ENCODE measurements at regions not wholly inside any gene's neighbourhood (a gene's known extent, or its start where the extent isn't known, plus 50 kb on each side); places are given as distances from the start of the nearest gene placed in this dataset.
"Not testable (repeated sequence)": the region's sequence is repeated elsewhere in the genome, so short reads cannot be mapped to it uniquely, and the experiment has no call there.

DNA sequence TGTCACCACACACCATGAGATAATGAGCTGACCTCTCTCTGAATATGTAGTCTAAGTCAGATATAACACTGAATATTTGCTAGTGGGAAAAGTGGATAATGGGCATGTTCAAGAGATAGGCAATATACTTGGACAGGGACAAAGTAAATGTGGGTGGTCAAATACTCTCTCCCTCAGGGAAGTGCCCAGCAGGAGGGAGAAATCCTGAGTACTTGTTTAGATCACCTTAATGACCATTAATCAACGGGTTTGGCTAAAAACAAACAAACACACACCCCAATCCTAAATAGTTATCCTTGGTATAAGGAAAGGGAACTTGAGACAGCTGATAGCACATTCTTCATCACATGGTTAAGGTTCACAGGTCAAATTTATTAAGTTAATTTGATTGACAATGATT, 933.5 kb downstream of the C4orf33 start:
- no peak overlapping the region for H3K27ac Mint-ChIP-seq
- no peak for DNase-seq
- TF ChIP-seq, protein P1, sequence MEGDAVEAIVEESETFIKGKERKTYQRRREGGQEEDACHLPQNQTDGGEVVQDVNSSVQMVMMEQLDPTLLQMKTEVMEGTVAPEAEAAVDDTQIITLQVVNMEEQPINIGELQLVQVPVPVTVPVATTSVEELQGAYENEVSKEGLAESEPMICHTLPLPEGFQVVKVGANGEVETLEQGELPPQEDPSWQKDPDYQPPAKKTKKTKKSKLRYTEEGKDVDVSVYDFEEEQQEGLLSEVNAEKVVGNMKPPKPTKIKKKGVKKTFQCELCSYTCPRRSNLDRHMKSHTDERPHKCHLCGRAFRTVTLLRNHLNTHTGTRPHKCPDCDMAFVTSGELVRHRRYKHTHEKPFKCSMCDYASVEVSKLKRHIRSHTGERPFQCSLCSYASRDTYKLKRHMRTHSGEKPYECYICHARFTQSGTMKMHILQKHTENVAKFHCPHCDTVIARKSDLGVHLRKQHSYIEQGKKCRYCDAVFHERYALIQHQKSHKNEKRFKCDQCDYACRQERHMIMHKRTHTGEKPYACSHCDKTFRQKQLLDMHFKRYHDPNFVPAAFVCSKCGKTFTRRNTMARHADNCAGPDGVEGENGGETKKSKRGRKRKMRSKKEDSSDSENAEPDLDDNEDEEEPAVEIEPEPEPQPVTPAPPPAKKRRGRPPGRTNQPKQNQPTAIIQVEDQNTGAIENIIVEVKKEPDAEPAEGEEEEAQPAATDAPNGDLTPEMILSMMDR (IDR thresholded peaks at IDR 0.05): no peak
- H3K36me3 Mint-ChIP-seq (ENCODE audit: low read depth): no peaks in the 10 kb centered on the region
- H3K9me3 Mint-ChIP-seq: no peaks in the 10 kb centered on the region; the same call in 1 of the 2 replicates
- no peaks in the 10 kb centered on the region; the same call in 1 of the 2 replicates for H3K27me3 Mint-ChIP-seq (ENCODE audit: insufficient read depth)
- H3K4me3 Mint-ChIP-seq: no peak overlapping the region
- no peaks in the 10 kb centered on the region for H3K4me1 Mint-ChIP-seq (ENCODE audit: low read depth)

GRCh38 chr4:130031858-130032257, 935.9 kb downstream of the C4orf33 start:
- H3K9me3 Mint-ChIP-seq: no peaks in the 10 kb centered on the region; the same call in 1 of the 2 replicates
- no peak for DNase-seq
- TF ChIP-seq, protein P1 (IDR thresholded peaks at IDR 0.05): no peak
- no peaks in the 10 kb centered on the region for H3K4me1 Mint-ChIP-seq (ENCODE audit: low read depth)
- no peaks in the 10 kb centered on the region; the same call in 1 of the 2 replicates for H3K27me3 Mint-ChIP-seq (ENCODE audit: insufficient read depth)
- H3K36me3 Mint-ChIP-seq (ENCODE audit: low read depth): no peaks in the 10 kb centered on the region
- H3K4me3 Mint-ChIP-seq: no peak overlapping the region
- H3K27ac Mint-ChIP-seq: no peak overlapping the region

- H3K4me3 Mint-ChIP-seq; H3K9me3 Mint-ChIP-seq; H3K4me1 Mint-ChIP-seq (ENCODE audit: low read depth); H3K36me3 Mint-ChIP-seq (ENCODE audit: low read depth); H3K27me3 Mint-ChIP-seq (ENCODE audit: insufficient read depth); H3K27ac Mint-ChIP-seq; DNase-seq: not testable (repeated sequence)
Measured at GRCh38 chr4:130033657-130034056, 937.7 kb downstream of the C4orf33 start.

DNA sequence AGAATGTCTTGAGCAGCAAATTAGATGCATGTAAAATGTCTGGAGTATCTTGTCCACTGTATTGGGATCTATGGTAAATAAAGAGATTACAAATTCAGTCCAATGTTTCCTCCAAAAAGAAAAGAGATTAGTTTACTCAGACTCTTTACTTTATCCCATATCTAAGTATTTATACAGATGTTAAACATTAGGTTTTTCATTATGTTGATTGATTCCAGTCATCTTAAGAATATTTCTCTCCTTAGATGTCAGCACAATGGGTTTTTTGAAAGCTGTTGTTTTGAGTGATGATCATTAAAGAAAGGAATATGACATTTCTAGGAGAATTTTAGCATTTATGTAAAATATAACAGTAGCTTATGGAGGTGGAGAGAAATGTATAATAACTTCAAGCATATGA, 938.9 kb downstream of the C4orf33 start:
- no peak overlapping the region for H3K4me3 Mint-ChIP-seq

DNA sequence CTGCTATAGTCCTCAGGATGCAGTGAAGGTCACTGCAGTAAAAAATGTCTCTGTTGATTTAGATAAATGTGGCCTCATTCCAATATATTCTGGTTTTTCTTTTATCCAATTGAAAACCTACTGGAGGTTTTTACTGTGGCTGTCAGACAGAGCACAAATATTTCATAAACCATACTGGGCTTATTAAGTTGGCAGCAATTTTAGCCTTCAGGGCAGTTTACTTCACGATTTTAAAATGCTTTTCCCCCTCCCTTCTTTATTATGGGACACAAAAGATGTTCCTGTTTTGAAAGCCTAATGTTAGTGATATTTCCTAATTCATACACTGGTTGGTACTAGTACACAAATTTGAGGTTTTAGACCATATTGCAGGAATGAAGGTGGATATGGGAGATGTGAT, 939.4 kb downstream of the C4orf33 start:
- no peak for DNase-seq
- H3K4me1 Mint-ChIP-seq (ENCODE audit: low read depth): no peaks in the 10 kb centered on the region
- H3K4me3 Mint-ChIP-seq: no peak overlapping the region
- no peaks in the 10 kb centered on the region for H3K36me3 Mint-ChIP-seq (ENCODE audit: low read depth)
- H3K9me3 Mint-ChIP-seq: peaks cover 7% of the 10 kb centered on the region; the same call in 1 of the 2 replicates
- TF ChIP-seq, protein P1 (IDR thresholded peaks at IDR 0.05): no peak
- no peak overlapping the region for H3K27ac Mint-ChIP-seq
- H3K27me3 Mint-ChIP-seq (ENCODE audit: insufficient read depth): no peaks in the 10 kb centered on the region; the same call in 1 of the 2 replicates

More for the DNA sequence above, 938.9 kb downstream of the C4orf33 start:
- Mint-ChIP-seq H3K27me3 (ENCODE audit: insufficient read depth) (no peaks in the 10 kb centered on the region; the same call in 1 of the 2 replicates), H3K36me3 (ENCODE audit: low read depth) (no peaks in the 10 kb centered on the region), H3K4me1 (ENCODE audit: low read depth) (no peaks in the 10 kb centered on the region), H3K9me3 (peaks cover 7% of the 10 kb centered on the region; the same call in 1 of the 2 replicates), H3K27ac (no peak overlapping the region)
- TF ChIP-seq, protein P1 (IDR thresholded peaks at IDR 0.05): no peak
- DNase-seq: no peak

GRCh38 chr4:130037866-130038265, 941.9 kb downstream of the C4orf33 start:
- H3K4me3 Mint-ChIP-seq; DNase-seq; H3K36me3 Mint-ChIP-seq (ENCODE audit: low read depth); H3K9me3 Mint-ChIP-seq; H3K4me1 Mint-ChIP-seq (ENCODE audit: low read depth); H3K27me3 Mint-ChIP-seq (ENCODE audit: insufficient read depth); H3K27ac Mint-ChIP-seq: not testable (repeated sequence)

- H3K4me1 Mint-ChIP-seq (ENCODE audit: low read depth); H3K36me3 Mint-ChIP-seq (ENCODE audit: low read depth); DNase-seq; H3K27ac Mint-ChIP-seq; H3K27me3 Mint-ChIP-seq (ENCODE audit: insufficient read depth); H3K4me3 Mint-ChIP-seq; H3K9me3 Mint-ChIP-seq: not testable (repeated sequence)
Measured at GRCh38 chr4:130038540-130038939, 942.6 kb downstream of the C4orf33 start.
